GM18858 (cell line): ENCODE measurements at regions not wholly inside any gene's neighbourhood (a gene's known extent, or its start where the extent isn't known, plus 50 kb on each side); places are given as distances from the start of the nearest gene placed in this dataset.

Source experiments
- ATAC-seq: cut with Tn5 transposase; IDR thresholded peaks from one replicate; pipeline ENCODE4 v1.9.1; 2021; ENCODE audit not compliant: unreplicated experiment

DNA sequence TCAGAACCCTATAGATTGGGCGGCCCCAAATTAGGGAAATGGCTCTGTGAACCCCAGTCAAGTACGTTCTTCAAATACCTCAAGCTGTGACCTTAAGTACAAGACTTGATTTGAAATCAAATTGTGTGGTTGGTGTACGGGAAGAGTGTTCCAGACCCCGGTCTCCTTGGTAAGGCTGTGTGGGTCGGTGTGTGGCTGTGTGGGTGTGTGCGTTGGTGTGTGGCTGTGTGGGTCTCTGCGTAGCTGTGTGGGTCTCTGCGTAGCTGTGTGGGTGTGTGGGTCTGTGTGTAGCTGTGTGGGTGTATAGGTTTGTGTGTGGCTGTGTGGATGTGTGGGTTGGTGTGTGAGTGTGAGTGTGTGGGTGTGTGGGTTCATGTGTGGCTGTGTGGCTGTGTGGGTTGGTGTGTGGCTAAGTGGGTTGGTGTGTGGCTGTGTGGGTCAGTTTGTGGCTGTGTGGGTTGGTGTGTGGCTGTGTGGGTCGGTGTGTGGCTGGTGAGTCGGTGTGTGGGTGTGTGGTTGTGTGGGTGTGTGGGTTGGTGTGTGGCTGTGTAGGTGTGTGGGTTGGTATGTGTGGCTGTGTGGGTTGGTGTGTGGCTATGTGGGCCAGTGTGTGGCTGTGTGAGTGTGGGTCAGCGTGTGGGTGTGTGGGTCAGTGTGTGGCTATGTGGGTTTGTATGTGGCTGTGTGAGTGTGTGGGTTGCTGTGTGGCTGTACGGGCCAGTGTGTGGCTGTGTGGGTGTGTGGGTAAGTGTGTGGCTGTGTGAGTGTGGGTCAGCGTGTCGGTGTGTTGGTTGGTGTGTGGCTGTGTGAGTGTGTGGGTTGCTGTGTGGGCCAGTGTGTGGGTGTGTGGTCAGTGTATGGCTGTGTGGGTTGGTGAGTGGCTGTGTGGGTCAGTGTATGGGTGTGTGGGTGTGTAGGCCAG, 238.7 kb upstream of the ZFHX3 start:
- ATAC-seq, result no peak

DNA sequence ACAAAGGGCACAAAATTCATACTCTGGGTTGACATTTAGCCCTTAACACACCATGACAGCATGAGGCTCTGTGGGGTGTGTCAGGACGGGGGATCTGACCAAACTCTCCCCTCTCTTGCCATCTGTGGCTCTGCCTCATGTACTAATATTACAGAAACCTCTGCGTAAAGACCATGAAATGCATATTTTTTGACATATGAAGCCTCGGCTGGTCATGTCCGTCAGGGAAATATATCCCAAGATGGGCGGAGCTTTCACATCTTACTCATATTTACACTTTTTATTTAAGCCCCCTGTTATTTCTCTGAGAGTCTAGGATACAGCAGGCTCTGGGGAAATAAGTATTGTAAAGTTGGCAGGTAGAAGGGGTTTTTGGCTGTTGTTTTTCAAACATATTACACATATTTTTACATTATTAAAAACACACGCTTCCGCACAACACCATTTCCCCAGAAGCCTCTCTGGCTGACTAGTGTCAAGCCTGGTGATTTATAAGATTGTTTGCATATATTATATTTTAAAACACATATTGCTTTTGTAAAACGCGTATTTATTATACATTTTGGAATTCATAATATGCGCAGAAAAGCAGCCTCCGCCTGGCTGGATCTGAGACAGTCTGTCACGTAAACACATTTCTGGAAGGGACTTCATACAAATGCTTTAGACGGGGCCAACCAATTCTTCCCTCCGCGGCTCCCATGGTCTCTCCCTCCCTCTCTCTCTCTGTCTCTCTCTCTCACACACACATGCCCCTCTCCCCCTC, 237.7 kb upstream of the ZFHX3 start:
- no peak for ATAC-seq

DNA sequence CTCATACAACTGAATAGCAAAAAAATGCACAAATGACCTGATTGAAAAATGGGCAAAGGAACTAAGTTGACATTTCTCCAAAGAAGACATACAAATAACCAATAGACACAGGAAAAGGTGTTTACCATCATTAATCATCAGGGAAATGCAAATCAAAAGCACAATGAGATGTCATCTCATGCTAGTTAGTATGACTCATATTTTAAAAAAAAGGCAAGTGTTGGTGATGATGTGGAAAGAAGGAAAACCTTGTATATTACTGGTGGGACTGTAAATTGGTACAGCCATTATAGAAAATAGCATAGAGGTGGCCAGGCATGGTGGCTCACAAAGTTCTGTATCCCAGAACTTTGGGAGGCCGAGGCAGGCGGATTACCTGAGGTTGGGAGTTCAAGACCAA, 232.5 kb upstream of the ZFHX3 start:
- ATAC-seq, result no peak

DNA sequence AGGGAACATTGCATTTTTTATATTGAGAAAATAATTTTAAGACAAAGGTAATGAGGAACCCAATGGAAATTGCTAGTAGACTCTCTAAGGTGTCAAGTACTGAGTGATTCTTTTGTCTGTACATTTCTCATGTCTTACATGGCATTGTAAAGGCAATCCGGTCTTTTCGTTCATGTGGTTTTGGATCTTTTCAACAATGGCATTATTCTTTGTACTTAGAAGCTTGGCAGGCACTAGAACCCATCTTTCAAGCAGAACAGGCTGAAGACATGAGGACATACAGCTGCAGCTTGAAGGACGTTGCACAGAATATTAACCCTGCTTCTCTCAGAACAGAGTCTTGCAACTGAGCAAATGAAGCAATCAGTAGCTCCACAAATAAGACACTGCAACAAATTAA, 231.5 kb upstream of the ZFHX3 start:
- no peak for ATAC-seq

DNA sequence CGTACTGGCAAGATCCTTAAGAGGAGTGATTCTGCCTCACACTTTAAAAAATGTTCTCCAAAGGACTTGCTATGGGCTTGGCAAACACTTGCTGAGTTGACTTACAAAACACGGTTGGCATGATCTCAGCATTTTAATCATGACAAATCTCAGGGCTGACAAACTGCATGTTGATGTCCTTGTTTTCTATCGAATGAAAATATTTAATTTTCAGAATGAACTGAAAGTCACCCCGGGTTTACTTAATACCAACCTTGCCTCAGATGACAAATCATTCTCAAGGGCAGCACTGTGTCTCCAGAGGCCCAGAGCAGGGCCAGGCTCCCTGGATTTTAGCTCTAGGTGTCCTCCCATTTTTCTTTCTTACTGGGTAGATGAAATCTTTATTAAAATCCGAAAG, 229.1 kb upstream of the ZFHX3 start:
- ATAC-seq, result no peak

DNA sequence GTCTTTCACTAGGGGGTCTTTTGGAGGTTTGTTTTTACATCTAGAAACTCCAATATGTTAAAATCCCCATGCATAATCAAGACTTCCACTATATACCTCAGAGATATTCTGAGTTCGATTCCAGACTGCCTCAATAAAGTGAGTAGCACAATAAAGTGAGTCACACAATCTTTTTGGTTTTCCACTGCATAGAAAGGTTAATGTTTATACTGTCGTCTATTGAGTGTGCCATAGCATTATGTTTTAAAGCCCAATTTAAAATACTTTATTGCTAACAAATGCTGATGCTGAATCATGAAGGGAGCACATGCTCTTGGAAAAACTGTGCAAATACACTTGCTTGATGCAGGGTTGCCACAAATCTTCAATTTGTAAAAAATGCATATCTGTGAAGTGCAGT, 227.5 kb upstream of the ZFHX3 start:
- no peak for ATAC-seq

DNA sequence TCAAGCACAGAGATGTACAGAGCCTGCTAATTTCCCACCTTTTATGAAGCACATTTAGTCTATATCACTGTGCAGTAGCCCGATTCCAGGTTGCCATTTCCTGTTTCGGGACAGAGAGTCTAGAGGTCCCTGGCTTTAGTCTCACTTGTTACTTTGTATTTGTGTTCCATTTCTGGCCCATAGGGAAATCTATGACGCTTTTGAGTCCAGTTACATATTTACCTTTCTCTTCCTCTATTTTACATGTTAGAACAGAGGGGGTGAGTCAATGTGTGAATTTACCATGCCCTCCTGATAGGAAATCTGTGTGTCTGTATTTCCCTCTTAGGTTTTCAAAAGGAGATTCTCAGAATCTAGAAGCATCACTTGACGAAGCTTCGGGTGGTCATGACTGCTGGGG, 227.1 kb upstream of the ZFHX3 start:
- no peak for ATAC-seq

DNA sequence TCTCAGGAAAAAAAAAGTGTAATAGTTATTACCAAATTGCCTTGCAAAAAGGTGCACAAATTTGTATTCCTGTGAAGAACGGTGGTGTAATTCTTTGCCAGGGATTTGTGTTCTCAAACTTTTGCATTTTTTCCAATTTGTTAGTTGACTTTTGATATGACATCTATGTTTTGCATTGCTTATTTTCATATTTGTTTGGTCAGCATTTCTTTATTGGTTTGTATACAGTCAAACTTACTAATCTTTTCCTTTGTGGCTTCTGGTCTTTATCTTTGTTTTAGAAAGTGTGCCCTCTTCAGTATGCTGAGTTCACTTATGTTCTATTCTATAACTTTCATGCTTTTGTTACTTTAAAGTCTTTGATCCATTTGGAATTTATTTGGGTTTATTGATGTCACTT, 226.2 kb upstream of the ZFHX3 start:
- ATAC-seq, result no peak

DNA sequence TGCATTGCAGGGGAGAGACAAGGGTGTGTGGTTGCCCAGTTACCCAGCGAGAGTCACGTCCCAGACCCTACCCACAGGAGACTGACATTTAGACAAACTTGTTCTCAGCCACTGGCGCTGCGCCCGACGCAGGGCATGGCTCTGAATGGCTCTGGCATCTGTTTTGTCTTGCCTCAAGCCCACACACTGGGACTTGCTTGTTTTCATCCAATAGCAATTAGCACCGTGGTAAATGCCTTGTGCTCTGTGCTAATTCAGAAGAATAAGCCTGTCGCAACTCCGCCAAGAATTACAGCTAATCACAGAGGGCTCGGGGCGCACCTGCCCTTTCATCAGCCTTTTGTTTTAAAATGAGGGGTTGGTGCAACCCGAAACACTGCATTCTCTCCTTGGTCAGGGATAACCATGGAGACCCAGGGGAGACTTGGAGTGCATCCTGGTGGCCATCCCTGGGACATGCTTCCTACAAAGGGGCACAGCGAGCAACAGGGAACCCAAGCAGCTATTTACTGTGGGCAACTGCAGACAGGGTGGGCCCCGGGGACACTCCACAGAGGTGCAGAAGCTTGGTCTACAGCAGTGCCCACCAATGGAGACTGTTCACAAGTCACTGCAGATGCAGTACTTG, 220.6 kb upstream of the ZFHX3 start:
- no peak for ATAC-seq

DNA sequence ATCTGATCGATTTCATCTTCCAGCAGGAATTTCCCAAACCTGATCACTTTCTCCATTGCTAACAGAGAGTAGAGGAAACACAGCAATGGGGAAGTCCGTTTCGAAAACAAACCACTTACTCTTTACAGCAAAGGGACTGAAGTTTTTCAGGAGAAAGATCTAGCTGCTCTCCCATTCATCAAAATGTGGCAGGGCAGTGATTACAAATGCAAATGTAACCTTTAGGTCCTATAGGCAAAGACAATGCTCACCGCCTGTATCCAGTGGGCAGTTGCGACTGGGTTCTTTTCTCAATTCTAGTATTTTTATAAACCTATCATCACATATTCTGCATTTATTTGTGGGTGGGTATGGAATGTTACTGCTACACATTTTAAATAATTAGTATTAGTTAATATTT, 218.0 kb upstream of the ZFHX3 start:
- no peak for ATAC-seq

DNA sequence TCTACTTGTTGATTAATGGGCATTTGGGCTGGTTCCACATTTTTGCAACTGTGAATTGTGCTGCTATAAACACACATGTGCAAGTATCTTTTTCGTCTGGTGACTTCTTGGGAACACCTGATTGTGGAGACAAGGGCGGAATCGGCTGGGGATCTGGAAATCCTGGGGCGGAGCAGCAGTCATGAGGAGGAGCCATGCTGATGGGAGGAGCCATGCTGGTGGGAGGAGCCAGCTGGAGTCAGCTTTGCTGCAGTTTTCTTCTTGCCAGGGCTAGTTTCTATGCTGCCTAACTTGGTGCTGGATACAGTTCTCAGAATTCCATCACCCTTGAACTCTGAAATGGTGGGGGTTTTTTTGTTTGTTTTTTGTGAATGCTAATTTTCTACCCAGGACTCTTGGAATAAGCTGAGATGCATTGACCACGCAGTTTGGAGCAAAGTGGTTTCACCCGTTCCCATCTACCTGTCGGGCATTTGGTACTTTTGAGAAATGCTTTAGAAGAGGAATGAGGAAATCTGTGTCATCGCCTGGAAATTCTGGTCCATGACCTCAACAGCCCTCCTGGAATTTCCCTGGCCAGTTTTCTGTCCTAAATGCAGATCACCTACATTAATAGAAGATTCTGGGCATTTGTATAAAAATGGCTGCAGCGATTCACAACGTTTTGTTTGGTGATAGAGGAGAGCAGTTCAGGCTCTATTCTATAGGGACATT, 217.4 kb upstream of the ZFHX3 start:
- ATAC-seq, result no peak

DNA sequence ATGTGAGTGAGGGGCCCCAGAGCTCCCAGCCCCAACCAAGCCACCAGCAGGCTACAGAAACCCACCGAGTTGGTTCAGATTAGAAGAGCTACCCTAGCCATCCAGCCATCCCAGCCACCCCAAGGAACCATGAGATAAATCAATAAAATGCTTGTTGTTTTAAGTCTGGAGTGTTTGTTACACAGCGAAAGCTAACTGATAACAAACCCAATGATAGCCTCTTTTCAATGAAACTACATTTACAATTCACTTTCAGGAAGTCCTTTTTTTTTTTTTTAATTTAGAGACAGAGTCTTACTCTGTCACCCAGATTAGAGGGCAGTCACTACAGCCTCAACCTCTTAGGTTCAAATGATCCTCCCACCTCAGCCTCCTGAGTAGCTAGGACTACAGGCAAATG, 215.0 kb upstream of the ZFHX3 start:
- no peak for ATAC-seq

DNA sequence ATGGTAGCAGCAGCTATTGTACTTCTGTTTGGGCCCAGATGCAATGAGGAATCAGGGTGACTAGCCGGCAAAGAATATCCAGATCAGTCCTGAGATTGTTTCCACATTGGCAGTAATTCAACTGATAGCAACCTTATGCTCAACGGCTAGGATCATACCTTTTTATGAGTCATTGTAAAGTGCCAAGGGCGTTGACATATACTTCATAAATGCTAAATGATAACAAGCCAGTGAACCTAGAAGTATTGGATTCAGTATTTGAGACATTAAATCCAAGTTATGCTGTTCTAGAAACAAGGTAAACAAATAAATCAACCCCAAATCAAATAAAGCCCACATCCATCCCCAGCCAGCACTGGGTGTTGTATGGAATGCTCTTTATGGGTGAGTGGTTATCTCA, 207.1 kb upstream of the ZFHX3 start:
- ATAC-seq, result no peak

DNA sequence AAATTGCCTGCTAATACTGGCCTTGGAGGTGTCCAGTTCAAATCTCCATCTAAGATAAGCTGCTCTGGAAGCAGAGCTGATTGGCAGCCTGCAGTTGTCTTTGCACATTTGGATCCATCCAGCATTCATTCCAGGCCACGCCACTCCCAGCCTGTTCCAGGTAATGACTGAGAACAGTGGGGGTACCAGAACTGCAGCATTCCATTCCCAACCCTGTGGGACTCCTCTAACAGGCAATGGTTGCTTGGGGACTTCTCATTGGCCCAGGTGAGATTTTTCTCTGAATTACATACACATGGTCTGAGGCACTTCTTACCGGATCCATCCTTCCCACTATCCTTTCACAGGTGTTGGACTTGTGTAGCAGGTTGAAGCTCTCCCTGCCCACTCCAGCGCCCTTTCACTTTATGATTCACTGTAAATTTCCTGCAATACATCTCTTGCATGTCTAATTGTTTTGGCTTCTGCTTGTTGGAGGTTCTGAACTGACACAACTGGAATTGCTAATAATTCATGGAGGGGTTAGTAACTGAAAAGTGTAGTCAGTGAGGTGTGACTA, 206.1 kb upstream of the ZFHX3 start:
- ATAC-seq, result no peak

DNA sequence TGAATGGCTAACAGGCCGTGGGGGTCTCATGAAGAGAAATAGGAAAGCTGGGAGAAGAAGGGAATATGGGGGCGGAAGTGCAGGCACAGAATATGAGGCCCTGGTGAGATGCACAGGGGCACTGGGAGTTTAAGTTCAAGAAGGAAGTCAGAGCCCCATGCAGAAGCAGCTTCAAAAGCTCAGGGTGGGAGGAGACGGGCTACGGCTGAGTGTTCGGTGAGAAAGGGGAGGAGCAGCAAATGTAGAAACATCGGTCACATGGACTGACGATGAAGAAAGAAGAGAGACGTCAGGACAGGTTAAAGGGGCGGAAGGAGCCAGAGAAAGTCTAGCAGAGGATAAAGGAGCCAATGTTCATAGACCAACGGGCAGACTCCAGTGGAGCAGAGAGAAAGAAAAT, 204.5 kb upstream of the ZFHX3 start:
- ATAC-seq, result no peak

DNA sequence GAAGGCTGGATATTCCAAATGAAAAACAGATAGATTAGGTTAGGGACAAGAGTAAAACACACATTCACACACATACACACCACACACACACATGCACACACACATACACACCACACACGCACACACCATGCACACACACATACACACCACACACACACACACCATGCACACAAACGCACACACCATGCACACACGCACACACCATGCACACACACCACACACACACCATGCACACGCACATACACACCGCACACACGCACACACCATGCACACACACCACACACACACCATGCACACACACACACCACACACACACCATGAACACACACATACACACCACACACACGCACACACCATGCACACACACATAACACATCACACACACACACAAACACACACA, 203.7 kb upstream of the ZFHX3 start:
- ATAC-seq, result no peak

DNA sequence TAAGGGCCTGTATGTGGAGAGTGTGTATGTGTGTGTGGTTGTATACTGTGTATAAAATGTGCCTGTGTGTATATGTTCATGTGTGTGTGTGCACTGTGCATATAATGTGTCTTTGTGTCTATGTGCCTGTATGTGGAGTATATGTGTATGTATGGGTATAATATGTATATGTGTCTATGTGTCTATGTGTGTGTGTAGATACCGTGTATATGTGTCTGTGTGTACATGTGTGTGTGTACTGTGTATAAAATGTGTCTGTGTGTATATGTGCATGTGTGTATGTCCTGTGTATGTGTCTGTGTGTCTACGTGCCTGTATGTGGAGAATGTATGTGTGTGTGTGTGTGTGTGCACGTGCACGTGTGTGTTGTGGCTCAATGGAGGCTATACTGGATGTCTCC, 200.4 kb upstream of the ZFHX3 start:
- ATAC-seq, result no peak

DNA sequence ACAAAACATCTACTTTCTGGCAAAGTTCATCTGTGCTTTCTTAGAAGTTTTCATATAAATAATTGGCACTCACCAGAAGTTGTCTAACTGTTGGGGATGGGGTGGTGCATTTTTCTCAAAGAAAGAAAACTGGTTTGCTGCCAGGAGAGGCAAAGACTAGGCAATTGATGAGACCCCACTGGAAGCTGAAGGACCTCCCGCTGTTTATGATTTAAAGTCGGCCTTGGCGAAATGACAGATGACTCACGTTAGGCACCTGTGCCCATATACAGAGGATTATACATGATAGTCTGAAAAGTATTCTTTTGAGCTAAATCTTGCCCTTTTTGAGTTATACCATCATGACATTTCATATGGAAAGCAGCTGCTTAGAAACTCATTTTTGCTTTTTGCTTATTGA, 193.0 kb upstream of the ZFHX3 start:
- ATAC-seq, result no peak

DNA sequence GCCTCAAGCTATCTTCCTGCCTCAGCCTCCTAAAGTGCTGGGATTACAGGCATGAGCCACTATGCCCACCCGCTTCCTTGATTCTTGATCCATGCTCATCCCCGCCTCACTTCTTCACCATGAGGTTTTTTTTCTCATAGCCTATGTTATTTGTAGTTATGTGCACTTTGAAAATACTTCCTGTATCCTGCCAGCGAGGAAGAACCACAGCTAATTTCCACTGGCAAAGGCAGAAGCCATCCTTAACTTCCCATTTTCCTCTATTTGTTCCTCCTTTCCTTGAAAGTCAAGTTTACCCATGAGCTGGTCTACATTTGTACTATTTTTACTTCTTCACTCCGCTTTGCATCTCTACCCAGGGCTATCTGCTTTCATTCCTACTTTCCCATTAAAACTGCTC, 189.7 kb upstream of the ZFHX3 start:
- ATAC-seq, result no peak

DNA sequence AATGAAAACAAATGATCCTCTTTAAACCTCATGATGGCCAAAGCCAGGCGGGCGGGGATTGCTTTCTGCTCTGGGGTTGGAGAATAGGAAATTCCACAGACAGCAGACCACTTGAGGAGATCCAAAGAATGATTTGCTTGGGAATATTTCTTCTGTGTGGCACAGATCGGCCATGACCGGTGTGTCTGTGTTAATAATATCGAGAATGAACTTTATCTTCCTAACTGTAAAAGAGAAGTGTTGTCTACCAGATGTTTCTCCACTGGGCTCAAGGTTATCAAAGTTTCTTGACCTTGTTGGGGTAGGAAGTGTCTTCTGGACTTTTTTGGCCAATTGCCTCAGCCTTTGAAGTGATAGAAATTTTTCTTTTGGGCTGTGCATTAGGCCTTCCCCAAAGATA, 186.6 kb upstream of the ZFHX3 start:
- no peak for ATAC-seq

DNA sequence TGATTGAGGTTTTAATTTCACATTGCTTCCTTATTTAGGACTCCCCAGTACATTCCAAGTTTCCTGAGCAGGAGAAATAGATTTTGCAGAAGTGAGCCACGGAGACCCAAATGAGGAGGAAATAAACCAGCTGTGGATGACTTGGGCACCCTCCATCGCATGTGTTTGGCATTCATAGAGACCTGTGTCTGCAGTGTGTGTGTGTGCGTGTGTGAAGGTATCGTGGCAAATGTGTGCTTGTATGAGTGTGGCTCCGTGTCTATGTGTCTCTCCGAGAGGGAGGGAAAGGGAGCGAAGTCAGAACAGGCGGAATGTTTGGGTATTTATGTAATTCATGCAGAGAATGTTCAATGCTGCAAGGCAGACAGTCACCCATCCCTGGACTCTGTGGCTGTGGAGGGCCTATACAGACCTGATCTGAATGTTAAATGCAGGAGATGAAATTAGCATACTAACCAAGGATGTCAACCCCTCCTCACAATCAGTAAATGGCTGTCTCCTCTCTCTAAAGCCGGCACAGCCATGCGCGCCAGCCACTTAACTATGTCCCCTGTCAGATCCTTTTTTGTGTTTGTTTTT, 186.0 kb upstream of the ZFHX3 start:
- no peak for ATAC-seq
